ENCODE measurements at regions not wholly inside any gene's neighbourhood (a gene's known extent, or its start where the extent isn't known, plus 50 kb on each side); places are given as distances from the start of the nearest gene placed in this dataset.
A peak's percentile ranks its signal among the peaks of the same experiment; 100 is the strongest.

DNA sequence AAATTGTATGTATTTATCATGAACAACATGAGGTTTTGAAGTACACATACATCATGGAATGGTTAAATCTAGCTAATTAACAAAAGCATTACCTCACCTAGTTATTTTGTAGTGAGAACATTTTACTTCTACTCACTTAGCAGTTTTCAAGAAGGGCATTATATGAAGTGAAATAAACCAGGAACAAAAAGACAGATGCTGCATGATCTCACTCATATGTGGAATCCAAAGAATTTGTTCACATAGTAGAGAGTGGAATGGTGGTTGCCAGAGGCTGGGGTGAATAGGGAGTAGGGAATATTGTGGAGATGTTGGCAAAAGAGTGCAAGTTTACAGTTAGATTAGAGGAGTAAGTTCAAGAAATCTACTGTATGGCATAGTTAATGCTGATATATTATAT lies 292.0 kb downstream of the ASXL3 start:
- no peak for TF ChIP-seq CTCF (IDR thresholded peaks at IDR 0.05; ENCODE audit: unreplicated experiment)
- peaks cover 5% of the 10 kb centered on the region for H3K9me3 Mint-ChIP-seq (ENCODE audit: low read depth)
- no peak for DNase-seq (ENCODE audit: low spot score, unreplicated experiment)
- peaks cover 18% of the 10 kb centered on the region for H3K4me1 Mint-ChIP-seq (ENCODE audit: low read depth)
- no peaks in the 10 kb centered on the region for H3K27me3 Mint-ChIP-seq
- H3K27ac Mint-ChIP-seq, result peak overlapping the region; percentile 66
- H3K36me3 Mint-ChIP-seq (ENCODE audit: insufficient read depth), result no peaks in the 10 kb centered on the region
- no peak overlapping the region for H3K4me3 Mint-ChIP-seq (ENCODE audit: low read depth)

DNA sequence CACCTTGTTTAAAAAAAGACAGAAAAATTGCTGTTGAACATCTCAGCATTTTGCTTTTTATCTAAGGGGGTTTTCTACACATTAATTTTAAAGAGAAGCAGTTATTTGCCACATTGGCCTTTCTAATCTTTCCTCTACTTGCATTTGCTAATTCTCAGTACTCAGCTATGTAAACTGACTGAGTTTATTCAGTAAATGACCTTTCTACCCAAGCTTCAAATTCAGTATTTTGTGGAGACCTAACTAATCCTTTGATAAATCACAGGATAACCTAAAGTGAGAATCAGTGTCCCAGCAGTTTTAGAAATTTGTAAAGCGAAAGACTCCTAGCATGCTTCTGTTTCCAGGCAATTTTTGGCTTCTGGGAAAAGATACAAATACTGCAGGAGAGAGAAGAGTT lies 288.4 kb downstream of the ASXL3 start:
- H3K27me3 Mint-ChIP-seq, result no peaks in the 10 kb centered on the region
- H3K4me3 Mint-ChIP-seq (ENCODE audit: low read depth), result no peak overlapping the region
- peaks cover 18% of the 10 kb centered on the region for H3K4me1 Mint-ChIP-seq (ENCODE audit: low read depth)
- peaks cover 10% of the 10 kb centered on the region for H3K9me3 Mint-ChIP-seq (ENCODE audit: low read depth)
- H3K27ac Mint-ChIP-seq, result peak overlapping the region; percentile 87
- no peak for TF ChIP-seq CTCF (IDR thresholded peaks at IDR 0.05; ENCODE audit: unreplicated experiment)
- H3K36me3 Mint-ChIP-seq (ENCODE audit: insufficient read depth), result peaks cover 9% of the 10 kb centered on the region
- no peak for DNase-seq (ENCODE audit: low spot score, unreplicated experiment)

GRCh38 chr18:33863912-33864311 lies 285.9 kb downstream of the ASXL3 start:
- TF ChIP-seq CTCF (IDR thresholded peaks at IDR 0.05; ENCODE audit: unreplicated experiment), result no peak
- H3K4me1 Mint-ChIP-seq (ENCODE audit: low read depth), result peaks cover 14% of the 10 kb centered on the region
- no peaks in the 10 kb centered on the region for H3K27me3 Mint-ChIP-seq
- no peak for DNase-seq (ENCODE audit: low spot score, unreplicated experiment)
- no peak overlapping the region for H3K4me3 Mint-ChIP-seq (ENCODE audit: low read depth)
- H3K9me3 Mint-ChIP-seq (ENCODE audit: low read depth), result peaks cover 16% of the 10 kb centered on the region
- H3K27ac Mint-ChIP-seq, result no peak overlapping the region
- H3K36me3 Mint-ChIP-seq (ENCODE audit: insufficient read depth), result peaks cover 12% of the 10 kb centered on the region

DNA sequence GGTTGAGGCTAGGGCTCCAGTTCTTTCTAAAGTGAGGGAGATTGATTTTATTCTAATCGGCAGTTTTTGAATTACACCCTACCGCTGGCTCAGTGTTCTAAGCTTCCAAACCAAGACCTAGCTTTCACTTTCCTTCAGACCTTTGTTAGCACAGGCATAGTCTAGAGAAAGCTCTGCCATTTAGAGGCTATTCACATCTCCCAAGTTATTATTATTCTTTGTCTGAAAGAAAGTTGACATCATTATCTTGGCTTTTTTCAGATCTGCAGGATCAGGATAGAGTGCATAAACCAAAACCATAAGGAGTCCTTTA lies 276.8 kb downstream of the ASXL3 start:
- H3K4me3 Mint-ChIP-seq (ENCODE audit: low read depth), result no peak overlapping the region
- no peak for DNase-seq (ENCODE audit: low spot score, unreplicated experiment)
- H3K9me3 Mint-ChIP-seq (ENCODE audit: low read depth), result peaks cover 4% of the 10 kb centered on the region
- H3K27ac Mint-ChIP-seq, result no peak overlapping the region
- H3K4me1 Mint-ChIP-seq (ENCODE audit: low read depth), result no peaks in the 10 kb centered on the region
- TF ChIP-seq CTCF (IDR thresholded peaks at IDR 0.05; ENCODE audit: unreplicated experiment), result no peak
- no peaks in the 10 kb centered on the region for H3K36me3 Mint-ChIP-seq (ENCODE audit: insufficient read depth)
- no peaks in the 10 kb centered on the region for H3K27me3 Mint-ChIP-seq

- DNase-seq (ENCODE audit: low spot score, unreplicated experiment), result no peak
- H3K4me3 Mint-ChIP-seq (ENCODE audit: low read depth), result no peak overlapping the region
- peaks cover 3% of the 10 kb centered on the region for H3K9me3 Mint-ChIP-seq (ENCODE audit: low read depth)
- no peak for TF ChIP-seq CTCF (IDR thresholded peaks at IDR 0.05; ENCODE audit: unreplicated experiment)
- H3K27me3 Mint-ChIP-seq, result no peaks in the 10 kb centered on the region
- H3K27ac Mint-ChIP-seq, result no peak overlapping the region
- H3K36me3 Mint-ChIP-seq (ENCODE audit: insufficient read depth), result no peaks in the 10 kb centered on the region
- no peaks in the 10 kb centered on the region for H3K4me1 Mint-ChIP-seq (ENCODE audit: low read depth)
Measured at GRCh38 chr18:33854086-33854826, 276.2 kb downstream of the ASXL3 start.
